Left lung (tissue), 4 donors: ENCODE measurements at regions not wholly inside any gene's neighbourhood (a gene's known extent, or its start where the extent isn't known, plus 50 kb on each side); places are given as distances from the start of the nearest gene placed in this dataset.
"Not testable (repeated sequence)": the region's sequence is repeated elsewhere in the genome, so short reads cannot be mapped to it uniquely, and the experiment has no call there.

Experiments
- ATAC-seq: fragments of 200-7000 bp; cut with Tn5 transposase; one replicate; pipeline ENCODE4 v1.9.1; 2020; ENCODE audit warnings: moderate library complexity
- DNase-seq, 4 donors: peaks; one replicate each; pipeline ENCODE4 v3.0.0-alpha.2; 2013 to 2020
- H3K27ac ChIP-seq, 2 donors: fragments of 200-600 bp; sonication (generic) in 1 of 2; one replicate each; pipeline versions ENCODE4 v1.5.0 to v1.8.0; 2020 to 2021
- H3K27me3 ChIP-seq, 2 donors: fragments of 200-600 bp; sonication (generic) in 1 of 2; one replicate each; pipeline versions ENCODE4 v1.5.0 to v1.8.0; 2020 to 2021
- H3K36me3 ChIP-seq, 2 donors: fragments of 200-600 bp; sonication (generic) in 1 of 2; one replicate each; pipeline versions ENCODE4 v1.5.0 to v1.8.0; 2020 to 2021
- H3K4me1 ChIP-seq, 2 donors: fragments of 200-600 bp; one replicate each; pipeline ENCODE4 v1.8.0; 2021
- H3K4me3 ChIP-seq, 2 donors: fragments of 200-600 bp; sonication (generic) in 1 of 2; one replicate each; pipeline versions ENCODE4 v1.5.0 to v1.8.0; 2020 to 2021; ENCODE audit warnings: mild to moderate bottlenecking in 1 of 2
- H3K9me3 ChIP-seq, 2 donors: fragments of 200-600 bp; sonication (generic) in 1 of 2; one replicate each; pipeline versions ENCODE4 v1.5.0 to v1.8.0; 2020 to 2021
- intact Hi-C, 2 donors: fragments of 100-400 bp; cut with DNase I; formaldehyde crosslinking; loops; one replicate each; pipeline versions ENCODE4 v1.11.2 to v1.14.2; 2022
- TF ChIP-seq, protein P1 (sequence below), 2 donors: fragments of 200-600 bp; sonication (generic) in 1 of 2; IDR thresholded peaks; one replicate each; pipeline versions ENCODE4 v1.5.0 to v1.8.0; 2021; ENCODE audit warnings: antibody characterized with exemption in 2 of 2
- donor health status: DM: no; HTN: yes; CAD: no.
- donor health status: DM: no; HTN: no; CAD: no.

DNA sequence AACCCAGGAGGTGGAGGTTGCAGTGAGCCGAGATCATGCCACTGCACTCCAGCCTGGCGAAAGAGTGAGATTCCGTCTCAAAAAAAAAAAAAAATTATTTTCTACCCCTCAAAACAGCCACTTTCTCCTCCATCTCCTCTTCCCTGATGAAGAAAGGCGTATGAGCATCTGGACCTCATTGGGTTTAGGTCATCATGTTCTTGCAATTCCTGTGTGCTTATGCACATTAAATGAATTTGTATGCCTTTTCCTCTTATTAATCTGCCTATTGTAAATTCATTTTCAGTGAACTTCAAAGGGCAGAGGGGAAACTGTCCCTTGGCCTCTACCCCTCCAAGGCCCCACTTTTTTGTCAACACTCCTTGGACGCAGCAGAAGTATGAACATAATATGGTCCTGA lies 117.8 kb downstream of the RPLP1 start:
- intact Hi-C loops, result no loop called here
- H3K36me3 ChIP-seq, result no peaks in the 10 kb centered on the region
- DNase-seq (no peak), ATAC-seq (no peak)
- peaks cover 0 to 12% of the 10 kb centered on the region in 2 donors for H3K27me3 ChIP-seq
- peaks cover 0 to 12% of the 10 kb centered on the region in 2 donors for H3K4me1 ChIP-seq
- H3K27ac ChIP-seq, result no peak overlapping the region
- TF ChIP-seq, protein P1, sequence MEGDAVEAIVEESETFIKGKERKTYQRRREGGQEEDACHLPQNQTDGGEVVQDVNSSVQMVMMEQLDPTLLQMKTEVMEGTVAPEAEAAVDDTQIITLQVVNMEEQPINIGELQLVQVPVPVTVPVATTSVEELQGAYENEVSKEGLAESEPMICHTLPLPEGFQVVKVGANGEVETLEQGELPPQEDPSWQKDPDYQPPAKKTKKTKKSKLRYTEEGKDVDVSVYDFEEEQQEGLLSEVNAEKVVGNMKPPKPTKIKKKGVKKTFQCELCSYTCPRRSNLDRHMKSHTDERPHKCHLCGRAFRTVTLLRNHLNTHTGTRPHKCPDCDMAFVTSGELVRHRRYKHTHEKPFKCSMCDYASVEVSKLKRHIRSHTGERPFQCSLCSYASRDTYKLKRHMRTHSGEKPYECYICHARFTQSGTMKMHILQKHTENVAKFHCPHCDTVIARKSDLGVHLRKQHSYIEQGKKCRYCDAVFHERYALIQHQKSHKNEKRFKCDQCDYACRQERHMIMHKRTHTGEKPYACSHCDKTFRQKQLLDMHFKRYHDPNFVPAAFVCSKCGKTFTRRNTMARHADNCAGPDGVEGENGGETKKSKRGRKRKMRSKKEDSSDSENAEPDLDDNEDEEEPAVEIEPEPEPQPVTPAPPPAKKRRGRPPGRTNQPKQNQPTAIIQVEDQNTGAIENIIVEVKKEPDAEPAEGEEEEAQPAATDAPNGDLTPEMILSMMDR (IDR thresholded peaks at IDR 0.05), result no peak
- H3K9me3 ChIP-seq, result no peaks in the 10 kb centered on the region
- H3K4me3 ChIP-seq, result no peak overlapping the region

DNA sequence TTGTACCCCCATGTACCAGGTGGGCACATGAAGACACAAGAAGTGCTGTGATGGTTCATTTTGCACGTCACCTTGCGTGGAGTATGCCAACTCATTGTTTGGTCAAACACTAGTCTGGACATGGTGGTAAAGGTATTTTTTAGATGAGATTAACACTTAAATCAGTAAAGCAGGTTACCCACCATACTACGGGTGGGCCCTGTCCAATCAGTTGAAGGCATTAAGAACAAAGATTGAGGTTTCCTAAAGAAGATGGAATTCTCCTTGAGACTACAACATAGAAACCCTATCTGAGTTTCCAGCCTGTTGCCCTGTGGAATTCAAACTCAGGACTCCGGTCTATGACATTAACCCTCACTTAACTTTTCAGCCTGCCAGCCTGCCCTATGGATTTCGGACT lies 118.4 kb downstream of the RPLP1 start:
- ATAC-seq (no peak), DNase-seq (no peak)
- Histone ChIP-seq H3K4me1 (peaks cover 0 to 17% of the 10 kb centered on the region in 2 donors), H3K36me3 (no peaks in the 10 kb centered on the region), H3K27me3 (peaks cover 0 to 14% of the 10 kb centered on the region in 2 donors), H3K27ac (no peak overlapping the region), H3K9me3 (no peaks in the 10 kb centered on the region), H3K4me3 (no peak overlapping the region)
- TF ChIP-seq, protein P1 (IDR thresholded peaks at IDR 0.05), result no peak
- intact Hi-C loops, result no loop called here

DNA sequence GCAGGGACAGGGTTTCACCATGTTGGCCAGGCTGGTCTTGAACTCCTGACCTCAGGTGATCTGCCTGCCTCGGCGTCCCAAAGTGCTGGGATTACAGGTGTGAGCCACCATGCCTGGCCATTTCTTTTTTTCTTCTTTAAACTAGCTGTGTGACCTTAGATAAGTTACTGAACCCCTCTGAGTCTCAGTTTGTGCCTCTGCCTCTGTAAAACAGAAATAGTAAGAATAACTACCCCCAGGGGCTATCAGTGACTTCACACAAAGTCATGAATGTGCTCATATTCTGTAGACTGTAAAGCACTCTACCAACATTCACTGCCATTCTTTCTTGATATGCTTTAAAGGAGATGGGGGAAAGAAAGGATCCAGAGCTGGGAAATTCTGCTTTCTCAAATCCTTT lies 120.7 kb downstream of the RPLP1 start:
- H3K9me3 ChIP-seq, H3K4me3 ChIP-seq, H3K27ac ChIP-seq, ATAC-seq, intact Hi-C loops, DNase-seq, H3K36me3 ChIP-seq: not testable (repeated sequence)
- H3K4me1 ChIP-seq, result peaks cover 0 to 22% of the 10 kb centered on the region in 2 donors
- peaks cover 0 to 14% of the 10 kb centered on the region in 2 donors for H3K27me3 ChIP-seq

DNA sequence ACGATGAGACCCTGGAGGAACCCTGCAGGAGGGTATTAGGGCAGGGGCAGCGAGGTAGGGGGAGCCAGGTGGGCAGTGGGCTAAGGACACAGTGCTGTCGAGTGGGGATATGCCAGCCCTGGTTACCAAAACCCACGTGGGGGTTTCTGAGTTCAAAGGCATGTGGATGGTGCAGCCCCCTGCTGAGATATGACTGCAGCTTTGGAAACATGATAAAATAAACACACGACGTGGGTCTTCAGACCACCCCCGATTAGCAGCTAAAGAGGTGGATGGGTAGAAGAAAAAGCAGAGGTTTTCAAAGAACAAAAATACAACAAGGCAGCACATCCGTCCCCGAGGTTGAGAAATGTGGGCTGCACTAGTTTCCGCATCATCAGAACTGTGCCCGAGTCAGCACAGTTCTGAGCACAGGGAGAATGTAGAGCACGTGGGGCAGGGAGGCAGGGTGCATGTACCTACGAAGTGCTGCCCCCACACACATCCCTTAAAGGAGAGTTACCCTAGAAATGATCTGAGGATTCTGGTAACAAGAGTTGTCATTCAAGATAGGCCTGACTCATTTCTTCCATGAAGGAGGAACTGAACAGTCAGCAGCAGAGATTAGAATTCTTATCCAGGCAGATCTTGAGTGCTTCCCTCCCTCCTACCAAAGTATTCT lies 121.3 kb downstream of the RPLP1 start:
- H3K27me3 ChIP-seq, result peaks cover 0 to 14% of the 10 kb centered on the region in 2 donors
- DNase-seq, result no peak
- H3K4me1 ChIP-seq, result peaks cover 0 to 22% of the 10 kb centered on the region in 2 donors
- intact Hi-C loops, result no loop called here
- no peak overlapping the region for H3K27ac ChIP-seq
- ATAC-seq, result no peak
- H3K4me3 ChIP-seq, result no peak overlapping the region
- no peaks in the 10 kb centered on the region for H3K36me3 ChIP-seq
- TF ChIP-seq, protein P1 (IDR thresholded peaks at IDR 0.05), result no peak
- no peaks in the 10 kb centered on the region for H3K9me3 ChIP-seq

DNA sequence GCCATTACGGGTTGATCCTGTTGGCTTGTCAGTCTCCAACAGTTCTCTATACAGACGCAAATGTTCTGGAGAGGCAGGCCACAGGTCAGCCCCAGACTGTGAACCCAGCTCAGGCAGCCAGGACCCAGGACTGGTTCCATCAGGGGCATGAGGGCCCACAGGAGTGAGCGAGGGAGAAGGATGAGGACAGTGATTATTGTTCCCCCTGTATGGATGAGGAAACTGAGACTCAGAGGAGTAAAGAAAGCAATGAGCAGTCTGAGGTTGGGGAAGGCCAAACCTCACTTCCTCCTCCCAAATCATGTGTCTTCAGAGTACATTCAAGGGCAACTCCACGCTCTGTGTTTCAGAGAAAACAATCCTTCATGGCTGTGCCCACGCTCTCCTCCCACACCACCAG lies 121.9 kb downstream of the RPLP1 start:
- H3K27me3 ChIP-seq, result peaks cover 0 to 14% of the 10 kb centered on the region in 2 donors
- TF ChIP-seq, protein P1 (IDR thresholded peaks at IDR 0.05), result no peak
- no peaks in the 10 kb centered on the region for H3K36me3 ChIP-seq
- H3K4me1 ChIP-seq, result peaks cover 0 to 22% of the 10 kb centered on the region in 2 donors
- no peaks in the 10 kb centered on the region for H3K9me3 ChIP-seq
- H3K4me3 ChIP-seq, result no peak overlapping the region
- intact Hi-C loops, result no loop called here
- no peak for ATAC-seq
- no peak for DNase-seq
- H3K27ac ChIP-seq, result no peak overlapping the region

DNA sequence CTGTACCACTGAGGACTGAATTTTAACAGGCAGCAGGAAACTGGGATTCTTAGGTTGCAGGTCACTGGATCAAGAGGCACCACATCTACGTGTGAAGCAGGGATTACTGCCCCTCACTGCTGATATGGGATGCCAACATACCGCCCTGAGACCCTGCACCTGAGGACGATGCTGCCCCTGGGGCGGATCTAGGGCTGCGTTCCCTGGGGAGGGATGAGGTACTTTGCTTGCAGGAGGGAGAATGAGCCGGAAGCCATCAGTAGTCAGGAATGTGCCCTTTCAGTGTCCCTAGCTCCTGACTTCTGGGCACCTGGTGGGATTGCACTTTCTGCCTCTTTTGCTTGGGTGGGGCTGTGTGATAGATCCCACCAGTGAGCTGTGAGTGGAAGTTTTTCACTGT lies 122.8 kb downstream of the RPLP1 start:
- Histone ChIP-seq H3K4me1 (peaks cover 0 to 22% of the 10 kb centered on the region in 2 donors), H3K4me3 (no peak overlapping the region), H3K9me3 (no peaks in the 10 kb centered on the region), H3K27me3 (peaks cover 0 to 14% of the 10 kb centered on the region in 2 donors), H3K27ac (no peak overlapping the region), H3K36me3 (no peaks in the 10 kb centered on the region)
- intact Hi-C loops, result no loop called here
- DNase-seq, result no peak
- TF ChIP-seq, protein P1 (IDR thresholded peaks at IDR 0.05), result no peak
- no peak for ATAC-seq
